Neural cell (in vitro differentiated cells): ENCODE measurements at regions not wholly inside any gene's neighbourhood (a gene's known extent, or its start where the extent isn't known, plus 50 kb on each side); places are given as distances from the start of the nearest gene placed in this dataset.

Source experiments
- CTCF ChIP-seq: fragments of 450-650 bp; IDR thresholded peaks from 2 replicates; pipeline ENCODE4 v1.5.1; 2014; ENCODE audit warnings: antibody characterized with exemption, mild to moderate bottlenecking, moderate library complexity; ENCODE audit not compliant: poor library complexity, severe bottlenecking
- EP300 ChIP-seq: fragments of 450-650 bp; conservative IDR thresholded peaks from 2 replicates; pipeline ENCODE4 v1.6.1; 2014; ENCODE audit warnings: antibody characterized with exemption, mild to moderate bottlenecking, moderate library complexity; ENCODE audit not compliant: poor library complexity, severe bottlenecking
- EZH2 ChIP-seq: fragments of 200-600, 300-800 bp; shearing (Covaris generic), sonication (generic); IDR thresholded peaks from 2 replicates; pipeline ENCODE4 v1.6.1; 2014; ENCODE audit warnings: antibody characterized with exemption, low read length, borderline replicate concordance, mild to moderate bottlenecking; ENCODE audit not compliant: insufficient read depth, poor library complexity, severe bottlenecking

- TF ChIP-seq CTCF (no peak), EZH2 (no peak), EP300 (no peak)
These were observed 117.7 kb upstream of the ALDH1B1 start for GRCh38 chr9:38274800-38275199.
